C1 segment of cervical spinal cord (tissue), 14 donors: ENCODE measurements at regions not wholly inside any gene's neighbourhood (a gene's known extent, or its start where the extent isn't known, plus 50 kb on each side); places are given as distances from the start of the nearest gene placed in this dataset.

Experiments
- DNase-seq, 14 donors: peaks; one replicate each; lab custom pipeline; 2025; lab: John Stamatoyannopoulos, UW

- DNase-seq: peak in 1 of 14 donors; percentile 64
Observed at GRCh38 chr1:14039582-14040430, 339.8 kb downstream of the PRDM2 start.

- DNase-seq: no peak
Observed at GRCh38 chr1:14049965-14050364, 350.0 kb downstream of the PRDM2 start.

- DNase-seq: no peak
Observed at GRCh38 chr1:14055442-14056223, 355.6 kb downstream of the PRDM2 start.

GRCh38 chr1:14057640-14058039, 357.7 kb downstream of the PRDM2 start:
- no peak for DNase-seq

GRCh38 chr1:14061204-14061603, 361.2 kb downstream of the PRDM2 start:
- DNase-seq: no peak

- no peak for DNase-seq
Observed at GRCh38 chr1:14061722-14062121, 361.7 kb downstream of the PRDM2 start.

- no peak for DNase-seq
Observed at GRCh38 chr1:14062669-14063068, 362.7 kb downstream of the PRDM2 start.

GRCh38 chr1:14064649-14065442, 364.9 kb downstream of the PRDM2 start:
- DNase-seq: no peak

- DNase-seq: no peak
Observed at GRCh38 chr1:14065486-14065885, 365.5 kb downstream of the PRDM2 start.

GRCh38 chr1:14067036-14067435, 367.0 kb downstream of the PRDM2 start:
- no peak for DNase-seq

- DNase-seq: peak in 11 of 14 donors; percentile 4 to 67 (median 15)
Observed at GRCh38 chr1:14067711-14068110, 367.7 kb downstream of the PRDM2 start.

- no peak for DNase-seq
Observed at GRCh38 chr1:14071581-14071980, 371.6 kb downstream of the PRDM2 start.

- DNase-seq: no peak
Observed at GRCh38 chr1:14080653-14081052, 380.7 kb downstream of the PRDM2 start.

GRCh38 chr1:14082331-14082730, 382.3 kb downstream of the PRDM2 start:
- peak in 1 of 14 donors; percentile 89 for DNase-seq

- DNase-seq: no peak
Observed at GRCh38 chr1:14083277-14083676, 383.3 kb downstream of the PRDM2 start.

- DNase-seq: no peak
Observed at GRCh38 chr1:14083706-14084105, 383.7 kb downstream of the PRDM2 start.

- no peak for DNase-seq
Observed at GRCh38 chr1:14090062-14090461, 390.1 kb downstream of the PRDM2 start.

- no peak for DNase-seq
Observed at GRCh38 chr1:14090531-14090930, 390.5 kb downstream of the PRDM2 start.

GRCh38 chr1:14094611-14095400, 394.8 kb downstream of the PRDM2 start:
- DNase-seq: peak in 1 of 14 donors; percentile 66

- DNase-seq: no peak
Observed at GRCh38 chr1:14098294-14098913, 398.4 kb downstream of the PRDM2 start.

GRCh38 chr1:14100444-14100843, 400.5 kb downstream of the PRDM2 start:
- no peak for DNase-seq
